GM23338 (cell line): ENCODE measurements at regions not wholly inside any gene's neighbourhood (a gene's known extent, or its start where the extent isn't known, plus 50 kb on each side); places are given as distances from the start of the nearest gene placed in this dataset.

Experiments used
- ATAC-seq: fragments of 200-7000 bp; cut with Tn5 transposase; 3 replicates; pipeline ENCODE4 v1.9.1; 2020
- DNase-seq: peaks from one replicate; pipeline ENCODE4 v3.0.0-alpha.2; 2015; ENCODE audit warnings: low spot score
- H2AFZ ChIP-seq: fragments of 200-600 bp; sonication (generic); 2 replicates; pipeline ENCODE4 v1.8.0; 2016; ENCODE audit warnings: antibody characterized with exemption, mild to moderate bottlenecking, moderate library complexity
- H3F3A ChIP-seq: fragments of 200-600 bp; sonication (generic); replicated peaks from 2 replicates; pipeline ENCODE4 v1.8.0; 2017; ENCODE audit warnings: antibody characterized with exemption, mixed run types, low read depth
- H3K27ac ChIP-seq: fragments of 200-600 bp; sonication (generic); 2 replicates; pipeline ENCODE4 v1.6.1; 2016; ENCODE audit warnings: low read depth
- H3K27me3 ChIP-seq: fragments of 200-600 bp; sonication (generic); 2 replicates; pipeline ENCODE4 v1.8.0; 2016; ENCODE audit warnings: mild to moderate bottlenecking, mixed run types, moderate library complexity; ENCODE audit not compliant: insufficient read depth
- H3K36me3 ChIP-seq: fragments of 200-600 bp; sonication (generic); 2 replicates; pipeline ENCODE4 v1.8.0; 2016; ENCODE audit warnings: mild to moderate bottlenecking; ENCODE audit not compliant: insufficient read depth
- H3K4me1 ChIP-seq: fragments of 200-600 bp; sonication (generic); 2 replicates; pipeline ENCODE4 v1.8.0; 2016; ENCODE audit warnings: mild to moderate bottlenecking, moderate library complexity; ENCODE audit not compliant: insufficient read depth
- H3K4me2 ChIP-seq: fragments of 200-600 bp; sonication (generic); 2 replicates; pipeline ENCODE4 v1.7.1; 2017; ENCODE audit warnings: mixed run types
- H3K4me3 ChIP-seq: fragments of 200-600 bp; sonication (generic); 2 replicates; pipeline ENCODE4 v1.6.1; 2016; ENCODE audit warnings: mixed run types
- H3K79me2 ChIP-seq: fragments of 200-600 bp; sonication (generic); replicated peaks from 2 replicates; pipeline ENCODE4 v1.8.0; 2017; ENCODE audit warnings: mild to moderate bottlenecking; ENCODE audit not compliant: insufficient read depth
- H3K9me2 ChIP-seq: fragments of 200-600 bp; sonication (generic); 2 replicates; pipeline ENCODE4 v1.8.0; 2017; ENCODE audit not compliant: insufficient read depth
- H4K20me1 ChIP-seq: fragments of 200-600 bp; sonication (generic); replicated peaks from 2 replicates; pipeline ENCODE4 v1.8.0; 2017; ENCODE audit warnings: mild to moderate bottlenecking; ENCODE audit not compliant: insufficient read depth
- H3K27ac Mint-ChIP-seq: 2 replicates; pipeline ENCODE4 v1.8.0; 2020; ENCODE audit warnings: inconsistent platforms, mild to moderate bottlenecking, moderate library complexity, mixed read lengths
- H3K27me3 Mint-ChIP-seq: 3 replicates; pipeline ENCODE4 v1.8.0; 2022; ENCODE audit warnings: low read depth, mild to moderate bottlenecking, moderate library complexity, mixed read lengths, inconsistent platforms; ENCODE audit not compliant: insufficient read depth, poor library complexity
- H3K36me3 Mint-ChIP-seq: 3 replicates; pipeline ENCODE4 v1.8.0; 2021; ENCODE audit warnings: low read depth, mild to moderate bottlenecking, inconsistent platforms, moderate library complexity, mixed read lengths
- H3K4me1 Mint-ChIP-seq: 3 replicates; pipeline ENCODE4 v1.8.0; 2020; ENCODE audit warnings: mild to moderate bottlenecking, inconsistent platforms, mixed read lengths
- H3K4me3 Mint-ChIP-seq: 3 replicates; pipeline ENCODE4 v1.8.0; 2021; ENCODE audit warnings: moderate library complexity, mild to moderate bottlenecking, inconsistent platforms, mixed read lengths
- H3K9me3 Mint-ChIP-seq: 3 replicates; pipeline ENCODE4 v1.8.0; 2020; ENCODE audit warnings: moderate library complexity, mild to moderate bottlenecking, inconsistent platforms, mixed read lengths
- CREB1 ChIP-seq: fragments of 250-450 bp; sonication (Bioruptor Pico); IDR thresholded peaks from 2 replicates; pipeline ENCODE4 v1.5.0; 2020; ENCODE audit warnings: low read depth, mild to moderate bottlenecking, moderate library complexity
- EZH2 ChIP-seq: fragments of 200-600 bp; sonication (generic); IDR thresholded peaks from one replicate; pipeline ENCODE4 v1.8.0; 2017; ENCODE audit warnings: antibody characterized with exemption, mild to moderate bottlenecking, low read depth; ENCODE audit not compliant: unreplicated experiment
- NANOG ChIP-seq: IDR thresholded peaks from 2 replicates; pipeline ENCODE4 v1.6.1; 2016; ENCODE audit warnings: antibody characterized with exemption, borderline replicate concordance
- POLR2AphosphoS5 ChIP-seq: IDR thresholded peaks from 2 replicates; pipeline ENCODE4 v1.6.1; 2016; ENCODE audit warnings: antibody characterized with exemption, low read depth
- STAT1 ChIP-seq: IDR thresholded peaks from one replicate; pipeline ENCODE4 v1.6.1; 2016; ENCODE audit warnings: antibody characterized with exemption; ENCODE audit not compliant: unreplicated experiment
- ZNF462 ChIP-seq: fragments of 250-450 bp; sonication (Bioruptor Pico); IDR thresholded peaks from 2 replicates; pipeline ENCODE4 v1.5.0; 2020; ENCODE audit warnings: mild to moderate bottlenecking, moderate library complexity
- TF ChIP-seq, protein P1 (sequence below): IDR thresholded peaks from one replicate; pipeline ENCODE4 v1.6.1; 2018; ENCODE audit warnings: antibody characterized with exemption; ENCODE audit not compliant: unreplicated experiment

DNA sequence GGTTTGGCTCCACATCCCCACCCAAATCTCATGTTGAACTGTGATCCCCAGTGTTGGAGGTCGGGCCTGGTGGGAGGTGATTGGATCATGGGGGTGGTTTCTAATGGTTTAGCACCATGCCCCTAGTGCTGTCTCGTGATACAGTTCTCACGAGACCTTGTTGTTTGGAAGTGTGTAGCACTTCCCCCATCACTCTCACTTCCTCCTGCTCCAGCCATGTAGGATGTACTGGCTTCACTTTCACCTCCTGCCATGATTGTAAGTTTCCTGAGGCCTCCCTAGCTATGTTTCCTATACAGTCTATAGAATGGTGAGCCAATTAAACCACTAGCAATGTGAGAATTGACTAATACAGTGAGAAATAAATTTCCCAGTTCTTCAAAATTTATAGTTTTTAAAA lies 325.9 kb downstream of the FSIP2 start:
- Histone ChIP-seq H3K4me3 (no peak overlapping the region), H3K4me2 (no peak overlapping the region), H3K36me3 (no peaks in the 10 kb centered on the region), H4K20me1 (no peaks in the 10 kb centered on the region), H3K27me3 (no peaks in the 10 kb centered on the region), H3F3A (no peaks in the 10 kb centered on the region), H3K4me1 (no peaks in the 10 kb centered on the region; the same call in 1 of the 2 replicates), H3K9me2 (no peaks in the 10 kb centered on the region; the same call in 1 of the 2 replicates), H3K79me2 (no peaks in the 10 kb centered on the region), H3K27ac (no peak overlapping the region), H2AFZ (no peak overlapping the region)
- ATAC-seq, result no peak
- Mint-ChIP-seq H3K9me3 (no peaks in the 10 kb centered on the region), H3K27ac (no peak overlapping the region), H3K27me3 (no peaks in the 10 kb centered on the region), H3K4me1 (no peaks in the 10 kb centered on the region), H3K36me3 (no peaks in the 10 kb centered on the region), H3K4me3 (no peak overlapping the region)
- no peak for DNase-seq
- TF ChIP-seq NANOG (no peak), EZH2 (no peak), STAT1 (no peak), POLR2AphosphoS5 (no peak)
- TF ChIP-seq, protein P1, sequence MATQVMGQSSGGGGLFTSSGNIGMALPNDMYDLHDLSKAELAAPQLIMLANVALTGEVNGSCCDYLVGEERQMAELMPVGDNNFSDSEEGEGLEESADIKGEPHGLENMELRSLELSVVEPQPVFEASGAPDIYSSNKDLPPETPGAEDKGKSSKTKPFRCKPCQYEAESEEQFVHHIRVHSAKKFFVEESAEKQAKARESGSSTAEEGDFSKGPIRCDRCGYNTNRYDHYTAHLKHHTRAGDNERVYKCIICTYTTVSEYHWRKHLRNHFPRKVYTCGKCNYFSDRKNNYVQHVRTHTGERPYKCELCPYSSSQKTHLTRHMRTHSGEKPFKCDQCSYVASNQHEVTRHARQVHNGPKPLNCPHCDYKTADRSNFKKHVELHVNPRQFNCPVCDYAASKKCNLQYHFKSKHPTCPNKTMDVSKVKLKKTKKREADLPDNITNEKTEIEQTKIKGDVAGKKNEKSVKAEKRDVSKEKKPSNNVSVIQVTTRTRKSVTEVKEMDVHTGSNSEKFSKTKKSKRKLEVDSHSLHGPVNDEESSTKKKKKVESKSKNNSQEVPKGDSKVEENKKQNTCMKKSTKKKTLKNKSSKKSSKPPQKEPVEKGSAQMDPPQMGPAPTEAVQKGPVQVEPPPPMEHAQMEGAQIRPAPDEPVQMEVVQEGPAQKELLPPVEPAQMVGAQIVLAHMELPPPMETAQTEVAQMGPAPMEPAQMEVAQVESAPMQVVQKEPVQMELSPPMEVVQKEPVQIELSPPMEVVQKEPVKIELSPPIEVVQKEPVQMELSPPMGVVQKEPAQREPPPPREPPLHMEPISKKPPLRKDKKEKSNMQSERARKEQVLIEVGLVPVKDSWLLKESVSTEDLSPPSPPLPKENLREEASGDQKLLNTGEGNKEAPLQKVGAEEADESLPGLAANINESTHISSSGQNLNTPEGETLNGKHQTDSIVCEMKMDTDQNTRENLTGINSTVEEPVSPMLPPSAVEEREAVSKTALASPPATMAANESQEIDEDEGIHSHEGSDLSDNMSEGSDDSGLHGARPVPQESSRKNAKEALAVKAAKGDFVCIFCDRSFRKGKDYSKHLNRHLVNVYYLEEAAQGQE, result no peak

- DNase-seq (no peak), ATAC-seq (no peak)
- no peaks in the 10 kb centered on the region for H3K36me3 ChIP-seq
- no peak overlapping the region for H3K4me3 ChIP-seq
- no peaks in the 10 kb centered on the region for H3F3A ChIP-seq
- Mint-ChIP-seq H3K4me1 (no peaks in the 10 kb centered on the region), H3K36me3 (no peaks in the 10 kb centered on the region), H3K9me3 (no peaks in the 10 kb centered on the region), H3K27ac (no peak overlapping the region), H3K27me3 (no peaks in the 10 kb centered on the region), H3K4me3 (no peak overlapping the region)
- no peaks in the 10 kb centered on the region for H3K27me3 ChIP-seq
- no peak overlapping the region for H2AFZ ChIP-seq
- no peaks in the 10 kb centered on the region for H4K20me1 ChIP-seq
- no peaks in the 10 kb centered on the region; the same call in 1 of the 2 replicates for H3K9me2 ChIP-seq
- H3K4me1 ChIP-seq, result no peaks in the 10 kb centered on the region
- H3K27ac ChIP-seq, result no peak overlapping the region
- H3K4me2 ChIP-seq, result no peak overlapping the region
- no peaks in the 10 kb centered on the region for H3K79me2 ChIP-seq
- TF ChIP-seq CREB1 (CRISPR knock-in tag) (no peak), NANOG (no peak), ZNF462 (no peak), POLR2AphosphoS5 (no peak)
- TF ChIP-seq, protein P1, result no peak
Observed at GRCh38 chr2:186065491-186065890, 326.9 kb downstream of the FSIP2 start.
